OCI-LY1 (cell line): ENCODE measurements at regions not wholly inside any gene's neighbourhood (a gene's known extent, or its start where the extent isn't known, plus 50 kb on each side); places are given as distances from the start of the nearest gene placed in this dataset.

ENCODE experiments used
- CTCF ChIP-seq: fragments of 200-600 bp; sonication (generic), shearing (Covaris generic); IDR thresholded peaks from 2 replicates; pipeline ENCODE4 v1.5.1; 2017; ENCODE audit warnings: mild to moderate bottlenecking, antibody characterized with exemption, low read length, moderate library complexity, mixed read lengths
- EZH2 ChIP-seq: fragments of 200-600 bp; sonication (generic), shearing (Covaris generic); IDR thresholded peaks from 2 replicates; pipeline ENCODE4 v1.8.0; 2017; ENCODE audit warnings: borderline replicate concordance, mixed run types, mild to moderate bottlenecking, antibody characterized with exemption, low read length, moderate library complexity, mixed read lengths

GRCh38 chr1:67635055-67635809 is 49.8 kb upstream of the GADD45A start:
- no peak for TF ChIP-seq CTCF
- TF ChIP-seq EZH2: no peak
